ENCODE measurements at regions not wholly inside any gene's neighbourhood (a gene's known extent, or its start where the extent isn't known, plus 50 kb on each side); places are given as distances from the start of the nearest gene placed in this dataset.

DNA sequence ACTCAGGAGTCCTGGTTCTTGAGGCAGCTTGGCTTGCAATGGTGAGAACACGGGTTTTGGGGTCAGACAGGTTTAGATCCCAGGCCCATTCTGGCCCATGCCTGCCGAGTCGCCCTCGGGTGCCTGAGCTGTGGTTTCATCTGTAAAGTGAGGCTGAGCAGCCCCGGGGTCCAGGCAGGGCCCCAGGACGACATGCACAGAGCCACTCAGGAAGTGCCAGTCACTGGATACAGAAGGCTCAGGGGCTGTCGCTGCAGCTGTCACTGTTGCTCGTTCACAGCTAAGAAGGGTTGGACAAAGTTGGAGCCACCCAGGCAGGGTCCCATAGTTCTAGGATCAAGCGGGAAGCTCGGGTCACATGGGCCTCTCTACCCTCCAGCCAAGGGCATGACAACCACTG is 403.1 kb downstream of the BCL11B start:
- TF ChIP-seq CTCF (IDR thresholded peaks at IDR 0.05) (no peak), POLR2A (IDR thresholded peaks at IDR 0.05) (no peak), POLR2AphosphoS5 (IDR thresholded peaks at IDR 0.05) (no peak)
- intact Hi-C loops (cut with DNase I; ENCODE audit: low total_unique reads) = no loop called here
- Histone ChIP-seq H3K36me3 (no peaks in the 10 kb centered on the region), H3K27me3 (no peaks in the 10 kb centered on the region), H3K27ac (no peak overlapping the region), H3K4me3 (no peak overlapping the region), H3K9me3 (no peaks in the 10 kb centered on the region), H3K4me1 (no peaks in the 10 kb centered on the region)
- DNase-seq (ENCODE audit: low spot score in 2 of 2) = no peak

- Histone ChIP-seq H3K27ac (no peak overlapping the region), H3K9me3 (no peaks in the 10 kb centered on the region), H3K36me3 (no peaks in the 10 kb centered on the region), H3K4me1 (no peaks in the 10 kb centered on the region), H3K4me3 (no peak overlapping the region), H3K27me3 (no peaks in the 10 kb centered on the region)
- DNase-seq (ENCODE audit: low spot score in 2 of 2) = no peak
- intact Hi-C loops (cut with DNase I; ENCODE audit: low total_unique reads) = no loop called here
- no peak for TF ChIP-seq POLR2AphosphoS5 (IDR thresholded peaks at IDR 0.05)
- no peak for TF ChIP-seq CTCF (IDR thresholded peaks at IDR 0.05)
- no peak for TF ChIP-seq POLR2A (IDR thresholded peaks at IDR 0.05)
Observed at GRCh38 chr14:98871796-98872195, 400.2 kb downstream of the BCL11B start.

GRCh38 chr14:98877065-98877464 is 394.9 kb downstream of the BCL11B start:
- no peak for DNase-seq (ENCODE audit: low spot score in 2 of 2)
- H3K27ac ChIP-seq = no peak overlapping the region
- no peaks in the 10 kb centered on the region for H3K36me3 ChIP-seq
- intact Hi-C loops (cut with DNase I; ENCODE audit: low total_unique reads) = no loop called here
- TF ChIP-seq CTCF (IDR thresholded peaks at IDR 0.05) = no peak
- TF ChIP-seq POLR2AphosphoS5 (IDR thresholded peaks at IDR 0.05) = no peak
- no peak for TF ChIP-seq POLR2A (IDR thresholded peaks at IDR 0.05)
- no peak overlapping the region for H3K4me3 ChIP-seq
- H3K27me3 ChIP-seq = no peaks in the 10 kb centered on the region
- H3K4me1 ChIP-seq = no peaks in the 10 kb centered on the region
- H3K9me3 ChIP-seq = no peaks in the 10 kb centered on the region

DNA sequence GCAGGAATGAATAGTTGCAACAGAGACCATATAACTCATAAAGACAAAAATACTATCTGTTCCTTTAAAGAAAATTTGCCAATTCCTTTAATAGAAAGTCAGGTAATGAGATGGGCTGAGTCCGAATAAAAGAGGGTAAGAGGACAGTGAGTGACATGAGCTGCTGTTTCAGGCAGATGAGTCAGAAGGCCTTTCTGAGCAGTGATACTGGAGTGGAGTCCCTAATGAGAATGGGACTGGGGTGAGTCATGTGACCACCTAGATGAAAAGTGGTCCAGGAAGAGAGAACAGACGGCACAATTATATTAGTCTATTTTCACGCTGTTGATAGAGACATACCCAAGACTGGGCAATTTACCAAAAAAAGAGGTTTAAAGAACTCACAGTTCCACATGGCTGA is 393.7 kb downstream of the BCL11B start:
- Histone ChIP-seq H3K4me1 (no peaks in the 10 kb centered on the region), H3K9me3 (no peaks in the 10 kb centered on the region), H3K4me3 (no peak overlapping the region), H3K27ac (no peak overlapping the region), H3K36me3 (no peaks in the 10 kb centered on the region), H3K27me3 (no peaks in the 10 kb centered on the region)
- intact Hi-C loops (cut with DNase I; ENCODE audit: low total_unique reads) = no loop called here
- no peak for DNase-seq (ENCODE audit: low spot score in 2 of 2)
- TF ChIP-seq POLR2A (IDR thresholded peaks at IDR 0.05) (no peak), CTCF (IDR thresholded peaks at IDR 0.05) (no peak), POLR2AphosphoS5 (IDR thresholded peaks at IDR 0.05) (no peak)

GRCh38 chr14:98886982-98887381 is 385.0 kb downstream of the BCL11B start:
- intact Hi-C loops (cut with DNase I; ENCODE audit: low total_unique reads) = no loop called here
- no peak for TF ChIP-seq CTCF (IDR thresholded peaks at IDR 0.05)
- TF ChIP-seq POLR2AphosphoS5 (IDR thresholded peaks at IDR 0.05) = no peak
- no peak for TF ChIP-seq POLR2A (IDR thresholded peaks at IDR 0.05)
- no peaks in the 10 kb centered on the region for H3K36me3 ChIP-seq

More at GRCh38 chr14:98886982-98887381, 385.0 kb downstream of the BCL11B start:
- no peaks in the 10 kb centered on the region for H3K9me3 ChIP-seq
- H3K4me1 ChIP-seq = no peaks in the 10 kb centered on the region
- H3K27ac ChIP-seq = no peak overlapping the region
- DNase-seq (ENCODE audit: low spot score in 2 of 2) = no peak
- no peak overlapping the region for H3K4me3 ChIP-seq
- no peaks in the 10 kb centered on the region for H3K27me3 ChIP-seq

Data from breast epithelium (tissue), 4 donors.